H9 (cell line): ENCODE measurements at regions not wholly inside any gene's neighbourhood (a gene's known extent, or its start where the extent isn't known, plus 50 kb on each side); places are given as distances from the start of the nearest gene placed in this dataset.

Experiments
- DNase-seq: peaks from one replicate; pipeline ENCODE4 v3.0.0-alpha.2; 2017
- H2AFZ ChIP-seq: one replicate; pipeline ENCODE4 v1.6.1; 2013; ENCODE audit warnings: mild to moderate bottlenecking, low read length, control low read depth, moderate library complexity
- H2AK5ac ChIP-seq: 2 replicates; pipeline ENCODE4 v1.6.1; 2013; ENCODE audit warnings: low read length, control low read depth, mixed read lengths; ENCODE audit not compliant: insufficient read length
- H2BK120ac ChIP-seq: one replicate; pipeline ENCODE4 v1.6.1; 2013; ENCODE audit warnings: low read depth, mild to moderate bottlenecking, low read length, control low read depth, inconsistent platforms; ENCODE audit not compliant: poor library complexity, severe bottlenecking
- H2BK12ac ChIP-seq: 2 replicates; pipeline ENCODE4 v1.6.1; 2013; ENCODE audit warnings: low read length, control low read depth, mixed read lengths, low read depth; ENCODE audit not compliant: insufficient read length
- H2BK15ac ChIP-seq: 2 replicates; pipeline ENCODE4 v1.6.1; 2013; ENCODE audit warnings: low read depth, low read length, control low read depth
- H2BK20ac ChIP-seq: one replicate; pipeline ENCODE4 v1.6.1; 2013; ENCODE audit warnings: low read depth, mild to moderate bottlenecking, low read length, control low read depth, inconsistent platforms; ENCODE audit not compliant: poor library complexity, severe bottlenecking
- H2BK5ac ChIP-seq: 2 replicates; pipeline ENCODE4 v1.6.1; 2013; ENCODE audit warnings: low read length, control low read depth, mixed read lengths; ENCODE audit not compliant: insufficient read length
- H3K14ac ChIP-seq: 2 replicates; pipeline ENCODE4 v1.6.1; 2013; ENCODE audit warnings: low read length, control low read depth; ENCODE audit not compliant: insufficient read depth
- H3K18ac ChIP-seq: 2 replicates; pipeline ENCODE4 v1.6.1; 2013; ENCODE audit warnings: low read depth, mild to moderate bottlenecking, mixed read lengths, low read length, control low read depth; ENCODE audit not compliant: insufficient read length
- H3K23ac ChIP-seq: 2 replicates; pipeline ENCODE4 v1.6.1; 2013; ENCODE audit warnings: low read length, control low read depth, mixed read lengths, low read depth; ENCODE audit not compliant: insufficient read length
- H3K23me2 ChIP-seq: 2 replicates; pipeline ENCODE4 v1.6.1; 2013; ENCODE audit warnings: low read depth, mild to moderate bottlenecking, mixed read lengths, low read length, control low read depth; ENCODE audit not compliant: insufficient read length, poor library complexity, severe bottlenecking
- H3K27ac ChIP-seq: 2 replicates; pipeline ENCODE4 v1.5.1; 2013; ENCODE audit warnings: low read length, control low read depth, mixed read lengths, low read depth; ENCODE audit not compliant: insufficient read length
- H3K27me3 ChIP-seq: 2 replicates; pipeline ENCODE4 v1.6.1; 2013; ENCODE audit warnings: low read length, control low read depth, inconsistent platforms; ENCODE audit not compliant: insufficient read depth
- H3K4ac ChIP-seq: 2 replicates; pipeline ENCODE4 v1.6.1; 2013; ENCODE audit warnings: low read depth, mild to moderate bottlenecking, control low read depth, inconsistent platforms, low read length, moderate library complexity
- H3K4me1 ChIP-seq: 2 replicates; pipeline ENCODE4 v1.6.1; 2013; ENCODE audit warnings: low read length, control low read depth, inconsistent platforms; ENCODE audit not compliant: insufficient read depth
- H3K4me2 ChIP-seq: 2 replicates; pipeline ENCODE4 v1.6.1; 2013; ENCODE audit warnings: low read length, control low read depth, mixed read lengths; ENCODE audit not compliant: insufficient read length, insufficient read depth
- H3K56ac ChIP-seq: 2 replicates; pipeline ENCODE4 v1.6.1; 2013; ENCODE audit warnings: low read depth, mild to moderate bottlenecking, mixed read lengths, low read length, control low read depth; ENCODE audit not compliant: insufficient read length
- H3K79me1 ChIP-seq: 2 replicates; pipeline ENCODE4 v1.6.1; 2013; ENCODE audit warnings: low read depth, mild to moderate bottlenecking, moderate library complexity, low read length, control low read depth, inconsistent platforms; ENCODE audit not compliant: insufficient read depth, poor library complexity, severe bottlenecking
- H3K79me2 ChIP-seq: 2 replicates; pipeline ENCODE4 v1.6.1; 2013; ENCODE audit warnings: low read length, control low read depth, inconsistent platforms; ENCODE audit not compliant: insufficient read depth
- H3K9ac ChIP-seq: 2 replicates; pipeline ENCODE4 v1.6.1; 2013; ENCODE audit warnings: low read length, control low read depth, mixed read lengths; ENCODE audit not compliant: insufficient read length; ENCODE audit errors: extremely low read depth
- H3K9me3 ChIP-seq: one replicate; pipeline ENCODE4 v1.6.1; 2013; ENCODE audit warnings: low read depth, low read length, inconsistent platforms; ENCODE audit not compliant: control insufficient read depth
- H3T11ph ChIP-seq: one replicate; pipeline ENCODE4 v1.6.1; 2013; ENCODE audit warnings: mild to moderate bottlenecking, low read length, control low read depth, inconsistent platforms
- H4K20me1 ChIP-seq: one replicate; pipeline ENCODE4 v1.6.1; 2013; ENCODE audit not compliant: control insufficient read depth, insufficient read length, insufficient read depth
- H4K5ac ChIP-seq: 2 replicates; pipeline ENCODE4 v1.6.1; 2013; ENCODE audit warnings: low read depth, mild to moderate bottlenecking, mixed read lengths, low read length, control low read depth; ENCODE audit not compliant: insufficient read length
- H4K8ac ChIP-seq: replicated peaks from 2 replicates; pipeline ENCODE4 v1.6.1; 2013; ENCODE audit warnings: low read length, control low read depth, mixed read lengths, low read depth; ENCODE audit not compliant: insufficient read length
- H4K91ac ChIP-seq: 2 replicates; pipeline ENCODE4 v1.6.1; 2013; ENCODE audit warnings: low read depth, mild to moderate bottlenecking, moderate library complexity, mixed read lengths, low read length, control low read depth; ENCODE audit not compliant: insufficient read length
- H3K27ac Mint-ChIP-seq, 3 experiments: 2 replicates in 2 of 3; 3 replicates in 1 of 3; pipeline ENCODE4 v1.8.0; 2020 to 2021; ENCODE audit warnings: mixed read lengths in 3 of 3, mild to moderate bottlenecking in 1 of 3, moderate library complexity in 1 of 3
- H3K27me3 Mint-ChIP-seq: 2 replicates; pipeline ENCODE4 v1.8.0; 2021; ENCODE audit warnings: low read depth, mild to moderate bottlenecking, moderate library complexity, mixed read lengths
- H3K36me3 Mint-ChIP-seq, 3 experiments: 2 replicates in 2 of 3; 3 replicates in 1 of 3; pipeline ENCODE4 v1.8.0; 2020 to 2021; ENCODE audit warnings: low read depth in 3 of 3, mixed read lengths in 3 of 3; ENCODE audit not compliant: insufficient read depth in 1 of 3
- H3K4me1 Mint-ChIP-seq, 2 experiments: 2 replicates each; pipeline ENCODE4 v1.8.0; 2020; ENCODE audit warnings: mixed read lengths in 2 of 2
- H3K4me3 Mint-ChIP-seq, 2 experiments: 2 replicates in 1 of 2; 3 replicates in 1 of 2; pipeline ENCODE4 v1.8.0; 2020 to 2021; ENCODE audit warnings: mild to moderate bottlenecking in 2 of 2, mixed read lengths in 2 of 2, moderate library complexity in 1 of 2
- H3K9me3 Mint-ChIP-seq, 2 experiments: 2 replicates in 1 of 2; 3 replicates in 1 of 2; pipeline ENCODE4 v1.8.0; 2020; ENCODE audit warnings: mild to moderate bottlenecking in 2 of 2, mixed read lengths in 2 of 2, moderate library complexity in 1 of 2
- CTCF ChIP-seq: fragments of 200-600 bp; sonication (generic); conservative IDR thresholded peaks from 3 replicates; pipeline ENCODE4 v1.8.0; 2021; ENCODE audit warnings: antibody characterized with exemption, mild to moderate bottlenecking

GRCh38 chr9:103889989-103890388 lies 204.1 kb upstream of the SMC2 start:
- no peak overlapping the region for H2BK15ac ChIP-seq
- no peaks in the 10 kb centered on the region for H3K4me1 ChIP-seq
- DNase-seq = no peak
- no peaks in the 10 kb centered on the region for H3K27me3 Mint-ChIP-seq
- H2BK120ac ChIP-seq = no peak overlapping the region
- no peak overlapping the region for H3K9ac ChIP-seq
- H4K5ac ChIP-seq = no peak overlapping the region
- H3K79me2 ChIP-seq = no peaks in the 10 kb centered on the region
- H3K23me2 ChIP-seq = no peaks in the 10 kb centered on the region
- no peaks in the 10 kb centered on the region for H3K9me3 ChIP-seq
- H2BK20ac ChIP-seq = no peak overlapping the region
- no peak overlapping the region for H2AK5ac ChIP-seq
- H3K4me3 Mint-ChIP-seq = no peak overlapping the region
- no peaks in the 10 kb centered on the region for H3K9me3 Mint-ChIP-seq
- no peak overlapping the region for H2AFZ ChIP-seq
- no peak for TF ChIP-seq CTCF
- H2BK5ac ChIP-seq = no peak overlapping the region
- H4K8ac ChIP-seq = no peak overlapping the region
- H2BK12ac ChIP-seq = no peak overlapping the region
- no peaks in the 10 kb centered on the region for H3K79me1 ChIP-seq
- H3K27ac Mint-ChIP-seq = no peak overlapping the region
- no peaks in the 10 kb centered on the region for H3K36me3 Mint-ChIP-seq
- no peaks in the 10 kb centered on the region for H3K27me3 ChIP-seq
- no peaks in the 10 kb centered on the region for H4K20me1 ChIP-seq
- H3K4me2 ChIP-seq = no peak overlapping the region
- no peak overlapping the region for H3T11ph ChIP-seq
- H3K4ac ChIP-seq = no peak overlapping the region
- H3K4me1 Mint-ChIP-seq = no peaks in the 10 kb centered on the region
- no peak overlapping the region for H3K18ac ChIP-seq
- H3K56ac ChIP-seq = no peak overlapping the region
- no peak overlapping the region for H3K23ac ChIP-seq
- no peak overlapping the region for H3K27ac ChIP-seq
- H3K14ac ChIP-seq = no peak overlapping the region
- no peak overlapping the region for H4K91ac ChIP-seq
